H9 (cell line): ENCODE measurements at regions not wholly inside any gene's neighbourhood (a gene's known extent, or its start where the extent isn't known, plus 50 kb on each side); places are given as distances from the start of the nearest gene placed in this dataset.

Experiments used
- DNase-seq: peaks from one replicate; pipeline ENCODE4 v3.0.0-alpha.2; 2017
- H2AFZ ChIP-seq: one replicate; pipeline ENCODE4 v1.6.1; 2013; ENCODE audit warnings: mild to moderate bottlenecking, low read length, control low read depth, moderate library complexity
- H2AK5ac ChIP-seq: 2 replicates; pipeline ENCODE4 v1.6.1; 2013; ENCODE audit warnings: low read length, control low read depth, mixed read lengths; ENCODE audit not compliant: insufficient read length
- H2BK120ac ChIP-seq: one replicate; pipeline ENCODE4 v1.6.1; 2013; ENCODE audit warnings: low read depth, mild to moderate bottlenecking, low read length, control low read depth, inconsistent platforms; ENCODE audit not compliant: poor library complexity, severe bottlenecking
- H2BK12ac ChIP-seq: 2 replicates; pipeline ENCODE4 v1.6.1; 2013; ENCODE audit warnings: low read length, control low read depth, mixed read lengths, low read depth; ENCODE audit not compliant: insufficient read length
- H2BK15ac ChIP-seq: 2 replicates; pipeline ENCODE4 v1.6.1; 2013; ENCODE audit warnings: low read depth, low read length, control low read depth
- H2BK20ac ChIP-seq: one replicate; pipeline ENCODE4 v1.6.1; 2013; ENCODE audit warnings: low read depth, mild to moderate bottlenecking, low read length, control low read depth, inconsistent platforms; ENCODE audit not compliant: poor library complexity, severe bottlenecking
- H2BK5ac ChIP-seq: 2 replicates; pipeline ENCODE4 v1.6.1; 2013; ENCODE audit warnings: low read length, control low read depth, mixed read lengths; ENCODE audit not compliant: insufficient read length
- H3K14ac ChIP-seq: 2 replicates; pipeline ENCODE4 v1.6.1; 2013; ENCODE audit warnings: low read length, control low read depth; ENCODE audit not compliant: insufficient read depth
- H3K18ac ChIP-seq: 2 replicates; pipeline ENCODE4 v1.6.1; 2013; ENCODE audit warnings: low read depth, mild to moderate bottlenecking, mixed read lengths, low read length, control low read depth; ENCODE audit not compliant: insufficient read length
- H3K23ac ChIP-seq: 2 replicates; pipeline ENCODE4 v1.6.1; 2013; ENCODE audit warnings: low read length, control low read depth, mixed read lengths, low read depth; ENCODE audit not compliant: insufficient read length
- H3K23me2 ChIP-seq: 2 replicates; pipeline ENCODE4 v1.6.1; 2013; ENCODE audit warnings: low read depth, mild to moderate bottlenecking, mixed read lengths, low read length, control low read depth; ENCODE audit not compliant: insufficient read length, poor library complexity, severe bottlenecking
- H3K27ac ChIP-seq: 2 replicates; pipeline ENCODE4 v1.5.1; 2013; ENCODE audit warnings: low read length, control low read depth, mixed read lengths, low read depth; ENCODE audit not compliant: insufficient read length
- H3K27me3 ChIP-seq: 2 replicates; pipeline ENCODE4 v1.6.1; 2013; ENCODE audit warnings: low read length, control low read depth, inconsistent platforms; ENCODE audit not compliant: insufficient read depth
- H3K4ac ChIP-seq: 2 replicates; pipeline ENCODE4 v1.6.1; 2013; ENCODE audit warnings: low read depth, mild to moderate bottlenecking, control low read depth, inconsistent platforms, low read length, moderate library complexity
- H3K4me1 ChIP-seq: 2 replicates; pipeline ENCODE4 v1.6.1; 2013; ENCODE audit warnings: low read length, control low read depth, inconsistent platforms; ENCODE audit not compliant: insufficient read depth
- H3K4me2 ChIP-seq: 2 replicates; pipeline ENCODE4 v1.6.1; 2013; ENCODE audit warnings: low read length, control low read depth, mixed read lengths; ENCODE audit not compliant: insufficient read length, insufficient read depth
- H3K56ac ChIP-seq: 2 replicates; pipeline ENCODE4 v1.6.1; 2013; ENCODE audit warnings: low read depth, mild to moderate bottlenecking, mixed read lengths, low read length, control low read depth; ENCODE audit not compliant: insufficient read length
- H3K79me1 ChIP-seq: 2 replicates; pipeline ENCODE4 v1.6.1; 2013; ENCODE audit warnings: low read depth, mild to moderate bottlenecking, moderate library complexity, low read length, control low read depth, inconsistent platforms; ENCODE audit not compliant: insufficient read depth, poor library complexity, severe bottlenecking
- H3K79me2 ChIP-seq: 2 replicates; pipeline ENCODE4 v1.6.1; 2013; ENCODE audit warnings: low read length, control low read depth, inconsistent platforms; ENCODE audit not compliant: insufficient read depth
- H3K9ac ChIP-seq: 2 replicates; pipeline ENCODE4 v1.6.1; 2013; ENCODE audit warnings: low read length, control low read depth, mixed read lengths; ENCODE audit not compliant: insufficient read length; ENCODE audit errors: extremely low read depth
- H3K9me3 ChIP-seq: one replicate; pipeline ENCODE4 v1.6.1; 2013; ENCODE audit warnings: low read depth, low read length, inconsistent platforms; ENCODE audit not compliant: control insufficient read depth
- H3T11ph ChIP-seq: one replicate; pipeline ENCODE4 v1.6.1; 2013; ENCODE audit warnings: mild to moderate bottlenecking, low read length, control low read depth, inconsistent platforms
- H4K20me1 ChIP-seq: one replicate; pipeline ENCODE4 v1.6.1; 2013; ENCODE audit not compliant: control insufficient read depth, insufficient read length, insufficient read depth
- H4K5ac ChIP-seq: 2 replicates; pipeline ENCODE4 v1.6.1; 2013; ENCODE audit warnings: low read depth, mild to moderate bottlenecking, mixed read lengths, low read length, control low read depth; ENCODE audit not compliant: insufficient read length
- H4K8ac ChIP-seq: replicated peaks from 2 replicates; pipeline ENCODE4 v1.6.1; 2013; ENCODE audit warnings: low read length, control low read depth, mixed read lengths, low read depth; ENCODE audit not compliant: insufficient read length
- H4K91ac ChIP-seq: 2 replicates; pipeline ENCODE4 v1.6.1; 2013; ENCODE audit warnings: low read depth, mild to moderate bottlenecking, moderate library complexity, mixed read lengths, low read length, control low read depth; ENCODE audit not compliant: insufficient read length
- H3K27ac Mint-ChIP-seq, 3 experiments: 2 replicates in 2 of 3; 3 replicates in 1 of 3; pipeline ENCODE4 v1.8.0; 2020 to 2021; ENCODE audit warnings: mixed read lengths in 3 of 3, mild to moderate bottlenecking in 1 of 3, moderate library complexity in 1 of 3
- H3K27me3 Mint-ChIP-seq: 2 replicates; pipeline ENCODE4 v1.8.0; 2021; ENCODE audit warnings: low read depth, mild to moderate bottlenecking, moderate library complexity, mixed read lengths
- H3K36me3 Mint-ChIP-seq, 3 experiments: 2 replicates in 2 of 3; 3 replicates in 1 of 3; pipeline ENCODE4 v1.8.0; 2020 to 2021; ENCODE audit warnings: low read depth in 3 of 3, mixed read lengths in 3 of 3; ENCODE audit not compliant: insufficient read depth in 1 of 3
- H3K4me1 Mint-ChIP-seq, 2 experiments: 2 replicates each; pipeline ENCODE4 v1.8.0; 2020; ENCODE audit warnings: mixed read lengths in 2 of 2
- H3K4me3 Mint-ChIP-seq, 2 experiments: 2 replicates in 1 of 2; 3 replicates in 1 of 2; pipeline ENCODE4 v1.8.0; 2020 to 2021; ENCODE audit warnings: mild to moderate bottlenecking in 2 of 2, mixed read lengths in 2 of 2, moderate library complexity in 1 of 2
- H3K9me3 Mint-ChIP-seq, 2 experiments: 2 replicates in 1 of 2; 3 replicates in 1 of 2; pipeline ENCODE4 v1.8.0; 2020; ENCODE audit warnings: mild to moderate bottlenecking in 2 of 2, mixed read lengths in 2 of 2, moderate library complexity in 1 of 2
- CTCF ChIP-seq: fragments of 200-600 bp; sonication (generic); conservative IDR thresholded peaks from 3 replicates; pipeline ENCODE4 v1.8.0; 2021; ENCODE audit warnings: antibody characterized with exemption, mild to moderate bottlenecking
- WGBS: extraction: QIAGEN DNeasy Blood & Tissue Kit; methylation state at CpG from one replicate; pipeline ENCODE4 v1.1.7; 2013; ENCODE audit warnings: missing lambda C conversion rate, low lambda C conversion rate, mixed read lengths; ENCODE audit not compliant: insufficient read length; ENCODE audit errors: extremely low coverage; 5-methylcytosine and 5-hydroxymethylcytosine counted together

- H3K79me2 ChIP-seq: no peaks in the 10 kb centered on the region
- H3K27ac Mint-ChIP-seq: no peak overlapping the region
Observed at GRCh38 chr2:34353509-34354113, 754.5 kb upstream of the FAM98A start.

More at GRCh38 chr2:34353509-34354113, 754.5 kb upstream of the FAM98A start:
- Histone ChIP-seq H3K23ac (no peak overlapping the region), H4K8ac (no peak overlapping the region), H3K4me2 (no peak overlapping the region), H3K4ac (no peak overlapping the region), H4K91ac (no peak overlapping the region), H3K4me1 (no peaks in the 10 kb centered on the region), H2BK120ac (no peak overlapping the region), H3K27me3 (no peaks in the 10 kb centered on the region), H2BK12ac (no peak overlapping the region), H3K18ac (no peak overlapping the region), H3K9me3 (no peaks in the 10 kb centered on the region), H3K79me1 (no peaks in the 10 kb centered on the region), H3K14ac (no peak overlapping the region), H3K56ac (no peak overlapping the region), H2AK5ac (no peak overlapping the region), H3K27ac (no peak overlapping the region), H4K5ac (no peak overlapping the region), H3K23me2 (no peaks in the 10 kb centered on the region), H2BK15ac (no peak overlapping the region), H3T11ph (no peak overlapping the region), H2BK5ac (no peak overlapping the region), H2BK20ac (no peak overlapping the region), H2AFZ (no peak overlapping the region), H3K9ac (no peak overlapping the region), H4K20me1 (no peaks in the 10 kb centered on the region)
- H3K4me1 Mint-ChIP-seq: peaks cover 5 to 6% of the 10 kb centered on the region in 2 experiments
- WGBS: no CpG with 5 or more reads among the region's 2 CpGs
- H3K9me3 Mint-ChIP-seq: no peaks in the 10 kb centered on the region
- H3K27me3 Mint-ChIP-seq: no peaks in the 10 kb centered on the region
- TF ChIP-seq CTCF: no peak
- peaks cover 0 to 1% (median 0%) of the 10 kb centered on the region in 3 experiments; a peak in 2 of 7 replicates for H3K36me3 Mint-ChIP-seq
- DNase-seq: no peak
- H3K4me3 Mint-ChIP-seq: no peak overlapping the region
